LNCAP (cell line): ENCODE measurements at regions not wholly inside any gene's neighbourhood (a gene's known extent, or its start where the extent isn't known, plus 50 kb on each side); places are given as distances from the start of the nearest gene placed in this dataset.

Experiments
- CTCF ChIP-seq: fragments of 450-650 bp; IDR thresholded peaks from 2 replicates; pipeline ENCODE4 v1.5.1; 2017; ENCODE audit warnings: mild to moderate bottlenecking

- TF ChIP-seq CTCF = no peak
These were observed 283.4 kb upstream of the MYT1L start for GRCh38 chr2:2614452-2614851.

- no peak for TF ChIP-seq CTCF
These were observed 282.5 kb upstream of the MYT1L start for GRCh38 chr2:2613279-2614199.

- TF ChIP-seq CTCF = no peak
These were observed 279.7 kb upstream of the MYT1L start for GRCh38 chr2:2610751-2611150.

- no peak for TF ChIP-seq CTCF
These were observed 269.3 kb upstream of the MYT1L start for GRCh38 chr2:2600366-2600765.

- TF ChIP-seq CTCF = no peak
These were observed 268.4 kb upstream of the MYT1L start for GRCh38 chr2:2599441-2599840.

GRCh38 chr2:2597712-2598111 is 266.6 kb upstream of the MYT1L start:
- no peak for TF ChIP-seq CTCF

- no peak for TF ChIP-seq CTCF
These were observed 260.5 kb upstream of the MYT1L start for GRCh38 chr2:2591542-2591940.
